ENCODE measurements at regions not wholly inside any gene's neighbourhood (a gene's known extent, or its start where the extent isn't known, plus 50 kb on each side); places are given as distances from the start of the nearest gene placed in this dataset.

- no peak for TF ChIP-seq CTCF (IDR thresholded peaks at IDR 0.05; ENCODE audit: insufficient read depth, low read length, poor library complexity, severe bottlenecking)
- no peak for TF ChIP-seq EZH2phosphoT487 (conservative IDR thresholded peaks at IDR 0.05; ENCODE audit: low read length)
Observed at GRCh38 chr13:63208826-63209225, 1793.2 kb upstream of the PCDH20 start.

Measured in SU-DHL-6 (cell line).